Thyroid gland (tissue), 4 donors: ENCODE measurements at regions not wholly inside any gene's neighbourhood (a gene's known extent, or its start where the extent isn't known, plus 50 kb on each side); places are given as distances from the start of the nearest gene placed in this dataset.

Experiments used
- DNase-seq, 2 donors: peaks; one replicate each; pipeline ENCODE4 v3.0.0-alpha.2; 2019
- H3K27ac ChIP-seq, 3 donors: fragments of 200-600 bp; sonication (generic); 1 replicate in 2 of 3; 2 replicates in 1 of 3; pipeline ENCODE4 v1.5.1; 2016 to 2019; ENCODE audit warnings: mild to moderate bottlenecking in 1 of 3, moderate library complexity in 1 of 3
- H3K27me3 ChIP-seq: fragments of 200-600 bp; sonication (generic); one replicate; pipeline ENCODE4 v1.5.1; 2019
- H3K36me3 ChIP-seq, 2 donors: fragments of 200-600 bp; sonication (generic); one replicate each; pipeline ENCODE4 v1.5.1; 2016 to 2019
- H3K4me1 ChIP-seq, 2 donors: fragments of 200-600 bp; sonication (generic); one replicate each; pipeline ENCODE4 v1.5.1; 2017 to 2019
- H3K4me3 ChIP-seq, 3 donors: fragments of 200-600 bp; sonication (generic); replicated peaks in 1 of 3; 1 replicate in 2 of 3; 2 replicates in 1 of 3; pipeline ENCODE4 v1.5.1; 2016; ENCODE audit warnings: mild to moderate bottlenecking in 1 of 3
- H3K9me3 ChIP-seq: fragments of 200-600 bp; sonication (generic); one replicate; pipeline ENCODE4 v1.5.1; 2017
- POLR2A ChIP-seq, 2 donors: fragments of 450-650 bp; IDR thresholded peaks; one replicate each; pipeline ENCODE4 v1.6.1; 2017; ENCODE audit warnings: antibody characterized with exemption in 2 of 2, mild to moderate bottlenecking in 2 of 2, moderate library complexity in 1 of 2
- WGBS, 2 donors: methylation state at CpG; one replicate each; pipeline ENCODE4 v1.1.5; 2017; 5-methylcytosine and 5-hydroxymethylcytosine counted together
- intact Hi-C: fragments of 100-400 bp; cut with DNase I; formaldehyde crosslinking; loops from one replicate; pipeline ENCODE4 v1.15.1; 2023
- TF ChIP-seq, protein P1 (sequence below), 6 experiments: fragments of 200-600 bp in 3 of 6; fragments of 450-650 bp in 3 of 6; sonication (generic) in 3 of 6; IDR thresholded peaks; one replicate each; pipeline ENCODE4 v1.5.1; 2016 to 2019; ENCODE audit warnings: antibody characterized with exemption in 6 of 6, mild to moderate bottlenecking in 2 of 6, inconsistent platforms in 1 of 6, moderate library complexity in 1 of 6

DNA sequence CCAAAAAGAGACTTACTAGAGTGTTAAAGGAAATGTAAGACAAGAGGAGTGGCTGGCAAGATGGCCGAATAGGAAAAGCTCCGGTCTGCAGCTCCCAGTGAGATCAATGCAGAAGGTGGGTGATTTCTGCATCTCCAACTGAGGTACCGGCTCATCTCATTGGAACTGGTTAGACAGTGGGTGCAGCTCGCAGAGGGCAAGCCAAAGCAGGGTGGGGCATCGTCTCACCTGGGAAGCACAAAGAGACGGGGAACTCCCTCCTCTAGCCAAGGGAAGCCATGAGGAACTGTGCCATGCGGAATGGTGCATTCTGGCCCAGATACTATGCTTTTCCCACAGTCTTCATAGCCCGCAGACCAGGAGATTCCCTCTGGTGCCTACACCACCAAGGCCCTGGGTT, 308.7 kb downstream of the AGTPBP1 start:
- intact Hi-C loops, result no loop called here
- H3K9me3 ChIP-seq, result no peaks in the 10 kb centered on the region
- H3K27ac ChIP-seq, result no peak overlapping the region
- H3K36me3 ChIP-seq, result no peaks in the 10 kb centered on the region
- peaks cover 0 to 23% of the 10 kb centered on the region in 2 donors for H3K4me1 ChIP-seq
- no peaks in the 10 kb centered on the region for H3K27me3 ChIP-seq
- H3K4me3 ChIP-seq, result no peak overlapping the region
- TF ChIP-seq, protein P1, sequence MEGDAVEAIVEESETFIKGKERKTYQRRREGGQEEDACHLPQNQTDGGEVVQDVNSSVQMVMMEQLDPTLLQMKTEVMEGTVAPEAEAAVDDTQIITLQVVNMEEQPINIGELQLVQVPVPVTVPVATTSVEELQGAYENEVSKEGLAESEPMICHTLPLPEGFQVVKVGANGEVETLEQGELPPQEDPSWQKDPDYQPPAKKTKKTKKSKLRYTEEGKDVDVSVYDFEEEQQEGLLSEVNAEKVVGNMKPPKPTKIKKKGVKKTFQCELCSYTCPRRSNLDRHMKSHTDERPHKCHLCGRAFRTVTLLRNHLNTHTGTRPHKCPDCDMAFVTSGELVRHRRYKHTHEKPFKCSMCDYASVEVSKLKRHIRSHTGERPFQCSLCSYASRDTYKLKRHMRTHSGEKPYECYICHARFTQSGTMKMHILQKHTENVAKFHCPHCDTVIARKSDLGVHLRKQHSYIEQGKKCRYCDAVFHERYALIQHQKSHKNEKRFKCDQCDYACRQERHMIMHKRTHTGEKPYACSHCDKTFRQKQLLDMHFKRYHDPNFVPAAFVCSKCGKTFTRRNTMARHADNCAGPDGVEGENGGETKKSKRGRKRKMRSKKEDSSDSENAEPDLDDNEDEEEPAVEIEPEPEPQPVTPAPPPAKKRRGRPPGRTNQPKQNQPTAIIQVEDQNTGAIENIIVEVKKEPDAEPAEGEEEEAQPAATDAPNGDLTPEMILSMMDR (IDR thresholded peaks at IDR 0.05), result no peak
- TF ChIP-seq POLR2A (IDR thresholded peaks at IDR 0.05), result no peak
- DNase-seq, result no peak
- WGBS, 2 donors, result 92 to 96% methylated on average over 7 of the region's 8 CpGs

DNA sequence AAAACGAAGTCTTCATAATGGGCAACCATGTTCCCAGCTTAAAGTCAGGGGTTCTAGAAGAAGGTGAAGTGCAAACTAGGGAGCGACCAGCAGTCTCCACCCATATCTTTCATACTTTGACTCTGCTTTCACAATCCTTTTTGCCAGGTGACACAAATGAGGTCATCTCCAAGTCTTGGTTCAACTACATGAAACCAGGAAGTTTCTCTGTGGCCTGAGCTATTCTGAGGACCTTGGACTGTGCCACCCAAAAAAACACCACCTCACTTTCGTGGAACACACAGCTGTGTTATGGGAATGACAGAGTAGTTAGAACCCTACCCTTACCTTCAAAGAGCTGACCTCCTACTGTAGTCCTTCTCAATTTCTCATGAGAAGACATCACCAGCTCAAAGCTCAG, 309.2 kb downstream of the AGTPBP1 start:
- TF ChIP-seq POLR2A (IDR thresholded peaks at IDR 0.05), result no peak
- TF ChIP-seq, protein P1 (IDR thresholded peaks at IDR 0.05), result no peak
- H3K27ac ChIP-seq, result no peak overlapping the region
- H3K27me3 ChIP-seq, result no peaks in the 10 kb centered on the region
- H3K4me3 ChIP-seq, result no peak overlapping the region
- H3K9me3 ChIP-seq, result no peaks in the 10 kb centered on the region
- DNase-seq, result no peak
- no peaks in the 10 kb centered on the region for H3K36me3 ChIP-seq
- WGBS, 2 donors, result 88 to 99% methylated on average over 3 of the region's 3 CpGs
- intact Hi-C loops, result no loop called here
- peaks cover 0 to 23% of the 10 kb centered on the region in 2 donors for H3K4me1 ChIP-seq

DNA sequence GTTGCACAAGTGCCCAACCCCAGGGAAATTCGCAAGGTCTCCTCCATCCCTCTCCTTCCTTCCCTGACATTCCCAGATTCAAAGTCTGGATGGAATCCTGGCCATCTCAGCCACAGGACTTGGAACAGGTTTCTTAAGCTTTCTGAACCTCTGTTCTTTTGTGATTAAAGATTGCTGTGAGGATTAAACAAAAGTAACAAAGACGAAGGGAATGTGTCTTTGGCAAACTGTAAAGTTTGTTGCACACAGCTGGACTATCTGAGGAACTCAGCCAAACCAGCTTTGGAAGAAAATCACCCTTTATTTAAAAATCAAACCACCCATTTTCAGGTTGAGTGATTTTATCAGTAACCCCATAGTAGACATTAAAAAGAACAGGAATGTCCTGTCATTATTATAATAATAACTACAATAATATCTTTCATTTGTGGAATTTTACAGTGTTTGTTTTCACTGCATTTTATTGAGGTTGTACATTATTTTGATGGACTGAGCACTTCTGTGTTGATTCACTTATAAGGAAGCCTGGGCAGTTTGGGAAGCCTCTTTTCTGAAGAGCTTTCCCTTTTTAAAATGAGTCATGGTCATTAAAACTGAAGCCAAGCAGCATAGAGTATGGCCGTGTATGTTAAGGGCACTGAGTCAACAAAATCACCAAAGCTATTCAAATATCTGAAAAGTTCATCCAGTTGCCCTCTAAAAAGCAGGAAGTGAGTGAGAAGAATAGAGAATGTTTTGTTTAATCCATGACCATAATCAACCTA, 310.2 kb downstream of the AGTPBP1 start:
- H3K27me3 ChIP-seq, result no peaks in the 10 kb centered on the region
- DNase-seq, result no peak
- intact Hi-C loops, result no loop called here
- no peaks in the 10 kb centered on the region for H3K9me3 ChIP-seq
- H3K36me3 ChIP-seq, result no peaks in the 10 kb centered on the region
- TF ChIP-seq POLR2A (IDR thresholded peaks at IDR 0.05), result no peak
- TF ChIP-seq, protein P1 (IDR thresholded peaks at IDR 0.05), result no peak
- no peak overlapping the region for H3K4me3 ChIP-seq
- peaks cover 0 to 23% of the 10 kb centered on the region in 2 donors for H3K4me1 ChIP-seq
- WGBS, 2 donors, result 22 to 29% methylated on average over 3 of the region's 3 CpGs
- no peak overlapping the region for H3K27ac ChIP-seq

DNA sequence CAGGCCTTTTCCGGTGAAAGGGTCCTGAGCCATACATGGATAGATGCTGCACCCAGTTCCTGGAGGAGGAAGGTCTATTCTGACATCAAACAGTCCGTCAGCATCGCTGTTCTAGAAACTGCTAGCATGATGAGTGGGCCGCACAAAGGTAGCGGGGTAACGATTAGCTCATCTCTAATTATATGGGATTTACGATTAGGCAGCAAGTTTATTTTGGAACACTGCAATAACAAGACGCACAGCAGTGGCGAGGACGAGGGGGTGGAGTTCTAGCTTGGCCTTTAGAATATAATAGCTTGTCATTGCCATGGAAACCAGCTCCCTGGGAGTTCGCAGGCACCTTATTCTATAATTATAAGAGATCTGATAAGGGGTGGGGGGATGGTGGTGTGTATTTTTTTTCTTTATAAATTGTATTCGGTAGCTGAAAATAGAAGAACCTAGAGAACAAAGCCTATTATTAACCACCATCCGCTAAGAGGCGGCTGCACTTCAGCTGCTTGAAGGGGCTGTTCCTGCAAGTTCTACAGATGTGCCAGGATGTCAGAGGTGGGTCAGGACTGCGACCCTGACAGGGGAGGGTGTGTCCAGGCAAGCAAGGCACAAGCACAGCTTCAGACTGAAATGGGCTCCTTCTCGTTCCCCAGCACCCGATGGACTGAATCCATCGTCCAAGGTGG, 311.0 kb downstream of the AGTPBP1 start:
- Histone ChIP-seq H3K9me3 (no peaks in the 10 kb centered on the region), H3K4me1 (peaks cover 0 to 23% of the 10 kb centered on the region in 2 donors), H3K27ac (no peak overlapping the region), H3K36me3 (no peaks in the 10 kb centered on the region), H3K27me3 (no peaks in the 10 kb centered on the region), H3K4me3 (no peak overlapping the region)
- WGBS, 2 donors, result 49 to 64% methylated on average over 18 of the region's 18 CpGs
- no peak for DNase-seq
- intact Hi-C loops, result no loop called here
- TF ChIP-seq, protein P1 (IDR thresholded peaks at IDR 0.05), result no peak
- TF ChIP-seq POLR2A (IDR thresholded peaks at IDR 0.05), result no peak

DNA sequence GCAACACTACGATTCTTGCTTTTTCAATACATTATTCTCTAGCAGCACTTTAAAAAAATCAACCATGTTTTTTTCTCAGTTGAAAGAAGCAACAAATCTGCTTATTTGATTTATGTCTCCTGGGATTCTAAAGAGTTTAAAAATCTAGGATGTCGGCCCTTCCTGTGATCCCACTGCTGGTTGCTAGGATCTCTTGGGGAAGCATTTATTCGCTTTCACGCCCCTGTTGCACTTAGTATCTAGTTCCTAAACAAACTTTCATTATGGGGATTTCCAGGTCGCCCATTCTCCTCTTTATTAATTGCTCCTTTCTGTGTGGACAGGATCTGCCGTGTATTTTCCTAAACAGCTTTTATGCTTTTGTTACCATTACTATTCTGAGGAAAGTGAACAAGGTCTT, 313.5 kb downstream of the AGTPBP1 start:
- Histone ChIP-seq H3K4me1 (peaks cover 4 to 16% of the 10 kb centered on the region in 2 donors), H3K36me3 (no peaks in the 10 kb centered on the region), H3K4me3 (no peak overlapping the region), H3K27me3 (no peaks in the 10 kb centered on the region), H3K9me3 (no peaks in the 10 kb centered on the region), H3K27ac (no peak overlapping the region)
- no peak for TF ChIP-seq POLR2A (IDR thresholded peaks at IDR 0.05)
- TF ChIP-seq, protein P1 (IDR thresholded peaks at IDR 0.05), result no peak
- no peak for DNase-seq
- intact Hi-C loops, result no loop called here
- 82 to 88% methylated on average over 6 of the region's 6 CpGs for WGBS, 2 donors
